ENCODE measurements at regions not wholly inside any gene's neighbourhood (a gene's known extent, or its start where the extent isn't known, plus 50 kb on each side); places are given as distances from the start of the nearest gene placed in this dataset.

GRCh38 chr6:27678469-27678868, 205.6 kb upstream of the ZNF184 start:
- TF ChIP-seq POLR2A (IDR thresholded peaks at IDR 0.05; ENCODE audit: low read depth, low read length), result no peak
- no peak for TF ChIP-seq POLR2AphosphoS5 (IDR thresholded peaks at IDR 0.05; ENCODE audit: insufficient read depth, low read depth, low read length)
- no peak for TF ChIP-seq CTCF (IDR thresholded peaks at IDR 0.05; ENCODE audit: extremely low read depth in 1 of 2, insufficient read depth in 1 of 2, low read depth in 1 of 2, low read length in 2 of 2)
- TF ChIP-seq MAX (IDR thresholded peaks at IDR 0.05; ENCODE audit: insufficient read depth, insufficient read length), result no peak
- TF ChIP-seq EZH2 (IDR thresholded peaks at IDR 0.05; ENCODE audit: borderline replicate concordance, low read depth, low read length, severe bottlenecking), result no peak
- no peak for TF ChIP-seq FOS (IDR thresholded peaks at IDR 0.05; ENCODE audit: borderline replicate concordance, insufficient read depth, low read length)
- TF ChIP-seq GATA2 (IDR thresholded peaks at IDR 0.05; ENCODE audit: insufficient read depth, insufficient read length, low read depth, low read length), result no peak

Measured in endothelial cell of umbilical vein (primary cell).